AG20443 (cell line): ENCODE measurements at regions not wholly inside any gene's neighbourhood (a gene's known extent, or its start where the extent isn't known, plus 50 kb on each side); places are given as distances from the start of the nearest gene placed in this dataset.

ENCODE experiments used
- DNase-seq: peaks from one replicate; pipeline ENCODE4 v3.0.0; 2012; ENCODE audit warnings: low spot score, mixed read lengths

- no peak for DNase-seq
Measured at GRCh38 chr4:38230821-38231563, 270.8 kb downstream of the PTTG2 start.

GRCh38 chr4:38231626-38232025 lies 271.4 kb downstream of the PTTG2 start:
- no peak for DNase-seq

DNA sequence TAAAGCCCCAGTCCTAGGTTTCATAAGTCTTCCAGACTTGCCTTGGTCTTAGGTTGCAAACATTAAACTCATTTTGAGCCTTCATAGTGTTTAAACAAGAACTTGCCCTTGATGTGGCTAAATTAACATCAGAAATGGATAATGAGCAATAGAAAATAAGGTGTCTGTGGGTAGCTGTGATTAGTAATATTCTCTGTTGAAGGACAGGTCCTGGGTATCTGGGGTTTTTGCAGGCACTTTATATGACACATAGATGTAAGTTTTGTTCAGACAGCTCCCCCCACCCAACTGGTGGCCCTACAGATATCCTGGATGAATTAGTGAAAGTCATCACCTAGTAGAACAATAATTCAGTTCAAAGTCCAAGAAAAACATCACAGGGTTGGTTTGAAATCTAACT lies 272.5 kb downstream of the PTTG2 start:
- no peak for DNase-seq

- DNase-seq: no peak
Measured at GRCh38 chr4:38233727-38234480, 273.7 kb downstream of the PTTG2 start.

GRCh38 chr4:38235354-38235753 lies 275.2 kb downstream of the PTTG2 start:
- DNase-seq: no peak

- DNase-seq: no peak
Measured at GRCh38 chr4:38236003-38236402, 275.8 kb downstream of the PTTG2 start.

DNA sequence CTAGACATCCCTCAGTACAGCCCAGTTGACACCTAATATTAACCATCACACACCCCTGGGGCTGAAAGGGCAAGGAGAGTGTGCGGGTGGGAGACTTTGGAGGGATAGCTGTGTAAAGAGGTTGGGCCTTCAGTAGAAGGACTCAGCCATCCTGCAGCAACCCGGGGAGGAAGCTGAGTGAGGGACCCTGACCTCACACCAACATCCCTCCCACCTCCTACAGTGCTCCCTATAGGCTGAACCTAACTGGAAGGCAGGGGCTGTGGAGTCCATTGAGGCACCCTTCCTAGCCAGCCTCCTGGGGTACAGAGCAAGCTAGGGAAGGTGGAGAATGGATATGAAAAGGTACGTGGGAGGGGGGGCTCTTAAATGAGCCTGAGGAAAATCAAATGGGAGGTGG lies 276.3 kb downstream of the PTTG2 start:
- DNase-seq: no peak

GRCh38 chr4:38237139-38237538 lies 276.9 kb downstream of the PTTG2 start:
- peak; percentile 75 for DNase-seq

- DNase-seq: no peak
Measured at GRCh38 chr4:38241541-38241940, 281.3 kb downstream of the PTTG2 start.

DNA sequence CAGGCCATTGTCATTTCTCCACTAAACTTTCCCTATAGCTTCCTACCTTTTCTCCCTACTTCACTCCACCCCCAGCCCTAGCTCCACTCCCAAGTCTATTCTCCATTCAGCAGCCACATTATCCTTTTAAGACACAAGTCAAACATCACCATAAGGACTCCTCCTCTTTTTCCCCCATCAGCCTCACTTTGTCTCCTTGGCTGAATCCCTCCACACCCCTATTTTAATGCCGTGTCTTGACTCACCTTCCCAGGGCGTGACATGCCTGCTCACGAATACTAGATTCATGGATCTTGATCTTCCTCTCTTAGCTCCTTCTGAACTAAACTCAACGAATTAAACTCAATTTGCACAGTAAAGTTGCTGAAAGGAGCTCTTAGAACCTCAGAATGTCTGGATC lies 281.9 kb downstream of the PTTG2 start:
- DNase-seq: no peak

- DNase-seq: no peak
Measured at GRCh38 chr4:38242822-38243387, 282.7 kb downstream of the PTTG2 start.

- DNase-seq: no peak
Measured at GRCh38 chr4:38243388-38244053, 283.3 kb downstream of the PTTG2 start.

- no peak for DNase-seq
Measured at GRCh38 chr4:38254825-38255224, 294.6 kb downstream of the PTTG2 start.

DNA sequence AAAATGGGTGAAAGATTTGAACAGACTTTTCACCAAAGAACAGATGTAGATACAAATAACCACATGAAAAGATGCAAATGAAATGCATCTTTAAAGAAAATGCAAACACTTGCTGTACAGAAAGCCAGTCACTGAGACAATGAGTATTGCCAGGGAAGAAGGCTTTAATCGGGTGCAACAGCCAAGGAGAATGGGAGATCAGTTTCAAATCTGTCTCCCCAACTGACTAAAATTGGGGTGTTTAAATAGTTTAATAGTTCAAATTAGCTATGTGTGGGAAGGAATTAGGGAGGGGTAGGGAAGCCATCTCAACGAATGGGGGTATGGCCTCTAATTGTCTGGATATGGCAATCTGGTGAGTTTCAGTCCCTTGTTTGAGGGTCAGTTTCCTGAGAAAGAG lies 295.4 kb downstream of the PTTG2 start:
- DNase-seq: no peak

- DNase-seq: peak; percentile 66
Measured at GRCh38 chr4:38266616-38267015, 306.4 kb downstream of the PTTG2 start.

DNA sequence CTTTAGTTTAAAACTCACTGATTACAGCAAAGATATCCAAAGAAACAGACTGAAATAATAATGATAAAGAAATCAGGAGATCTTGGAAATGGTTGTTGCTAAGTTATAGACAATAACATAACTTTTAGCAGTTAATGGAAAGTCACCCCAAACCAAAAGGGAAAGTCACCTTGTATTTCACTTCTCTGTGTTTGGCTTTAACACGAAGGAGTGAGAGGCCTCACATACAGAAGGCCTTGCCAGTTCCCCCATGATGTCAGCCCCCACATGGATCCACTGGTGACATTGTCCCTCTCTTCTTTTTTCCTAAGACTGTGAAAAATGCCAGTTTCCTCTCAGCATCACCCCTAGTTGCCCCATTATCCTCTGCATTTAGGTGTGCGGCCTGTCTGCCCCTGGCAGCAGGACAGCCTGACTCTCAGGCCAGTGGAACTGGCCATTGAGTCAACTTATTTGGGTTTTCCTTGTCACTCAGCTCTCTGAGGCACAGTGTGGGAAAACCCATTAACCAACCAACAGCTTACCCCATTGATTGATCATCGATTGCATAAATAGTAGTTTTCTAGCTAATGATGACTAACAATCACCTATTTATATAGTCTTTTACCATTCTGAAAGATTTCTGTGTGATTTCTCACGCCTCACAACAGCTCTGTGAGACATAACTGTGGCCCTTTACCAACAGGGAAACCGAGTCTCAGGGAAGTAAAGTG lies 308.1 kb downstream of the PTTG2 start:
- DNase-seq: no peak

- no peak for DNase-seq
Measured at GRCh38 chr4:38268837-38269236, 308.6 kb downstream of the PTTG2 start.

- DNase-seq: no peak
Measured at GRCh38 chr4:38273407-38273806, 313.2 kb downstream of the PTTG2 start.

DNA sequence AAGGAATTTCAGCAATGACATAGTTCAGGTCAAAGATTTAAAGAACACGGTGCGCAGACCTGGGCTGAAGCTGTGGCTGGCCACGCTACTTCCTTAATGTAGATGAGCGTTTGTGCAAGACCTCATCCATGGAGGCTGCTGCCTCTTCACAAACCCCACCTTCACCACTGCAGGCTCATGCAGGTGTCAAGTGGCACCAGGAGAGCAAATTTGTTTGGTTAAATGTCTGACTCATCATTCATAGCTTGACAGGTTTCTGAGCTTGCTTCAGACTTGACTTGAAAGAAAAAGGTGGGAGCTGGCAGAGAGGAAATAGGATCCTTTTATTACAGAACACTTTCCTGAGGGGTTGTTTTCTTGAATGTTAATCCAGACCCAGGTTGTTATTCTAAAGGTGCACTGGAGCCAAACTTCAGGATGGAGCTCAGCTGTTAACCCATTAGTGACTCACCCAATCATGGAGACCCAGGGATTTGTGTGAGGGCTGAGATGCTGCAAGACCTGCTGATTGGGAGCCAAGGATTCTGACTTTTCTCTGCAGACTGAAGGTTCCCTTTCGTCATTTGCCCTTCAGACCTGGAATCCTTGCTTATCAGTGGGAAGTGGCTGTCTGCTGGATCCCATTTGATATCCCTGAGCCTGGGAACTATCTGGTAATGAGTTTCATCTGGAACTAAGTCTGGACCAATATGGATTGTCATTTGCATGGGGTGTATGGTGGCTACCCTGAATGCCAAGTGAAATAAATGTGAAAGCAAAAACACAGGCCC lies 315.3 kb downstream of the PTTG2 start:
- DNase-seq: no peak

DNA sequence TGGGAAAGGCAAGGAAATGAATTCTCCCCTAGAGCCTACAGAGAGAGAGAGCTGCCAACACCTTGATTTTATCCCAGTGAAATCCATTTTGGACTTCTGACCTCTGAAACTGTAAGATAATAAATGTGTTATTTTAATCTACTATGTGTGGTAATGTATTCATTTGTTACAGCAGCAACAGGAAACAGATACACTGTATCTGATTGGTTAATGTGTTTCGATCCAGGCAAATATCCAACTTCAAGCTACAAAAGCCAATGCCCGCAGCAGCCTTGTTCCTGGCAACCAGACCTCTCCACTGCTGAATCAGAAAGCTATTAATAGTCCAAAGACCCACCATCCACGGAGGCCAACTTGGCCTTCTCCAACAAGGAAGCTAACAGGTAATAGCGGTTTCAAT lies 318.1 kb downstream of the PTTG2 start:
- DNase-seq: no peak

DNA sequence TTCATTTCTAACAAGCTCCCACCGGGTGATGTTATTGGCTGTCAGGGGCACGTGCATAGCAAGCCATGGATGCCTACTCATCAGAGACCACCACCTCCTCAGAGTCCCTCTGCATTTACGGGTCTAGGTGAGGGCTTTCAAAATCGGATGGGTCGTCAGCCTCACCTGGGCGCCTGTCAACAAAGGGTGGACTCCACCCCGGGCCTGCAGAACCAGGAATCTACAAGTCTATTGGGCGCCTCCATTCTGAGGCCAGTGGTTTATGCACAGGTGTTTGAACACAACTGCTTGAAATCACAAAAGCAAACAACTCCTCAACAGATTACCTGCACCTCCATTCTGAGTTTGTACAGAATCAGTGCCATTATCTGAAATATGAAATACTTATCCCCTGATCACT lies 318.9 kb downstream of the PTTG2 start:
- no peak for DNase-seq
